ENCODE measurements at regions not wholly inside any gene's neighbourhood (a gene's known extent, or its start where the extent isn't known, plus 50 kb on each side); places are given as distances from the start of the nearest gene placed in this dataset.
"Not testable (repeated sequence)": the region's sequence is repeated elsewhere in the genome, so short reads cannot be mapped to it uniquely, and the experiment has no call there.

DNA sequence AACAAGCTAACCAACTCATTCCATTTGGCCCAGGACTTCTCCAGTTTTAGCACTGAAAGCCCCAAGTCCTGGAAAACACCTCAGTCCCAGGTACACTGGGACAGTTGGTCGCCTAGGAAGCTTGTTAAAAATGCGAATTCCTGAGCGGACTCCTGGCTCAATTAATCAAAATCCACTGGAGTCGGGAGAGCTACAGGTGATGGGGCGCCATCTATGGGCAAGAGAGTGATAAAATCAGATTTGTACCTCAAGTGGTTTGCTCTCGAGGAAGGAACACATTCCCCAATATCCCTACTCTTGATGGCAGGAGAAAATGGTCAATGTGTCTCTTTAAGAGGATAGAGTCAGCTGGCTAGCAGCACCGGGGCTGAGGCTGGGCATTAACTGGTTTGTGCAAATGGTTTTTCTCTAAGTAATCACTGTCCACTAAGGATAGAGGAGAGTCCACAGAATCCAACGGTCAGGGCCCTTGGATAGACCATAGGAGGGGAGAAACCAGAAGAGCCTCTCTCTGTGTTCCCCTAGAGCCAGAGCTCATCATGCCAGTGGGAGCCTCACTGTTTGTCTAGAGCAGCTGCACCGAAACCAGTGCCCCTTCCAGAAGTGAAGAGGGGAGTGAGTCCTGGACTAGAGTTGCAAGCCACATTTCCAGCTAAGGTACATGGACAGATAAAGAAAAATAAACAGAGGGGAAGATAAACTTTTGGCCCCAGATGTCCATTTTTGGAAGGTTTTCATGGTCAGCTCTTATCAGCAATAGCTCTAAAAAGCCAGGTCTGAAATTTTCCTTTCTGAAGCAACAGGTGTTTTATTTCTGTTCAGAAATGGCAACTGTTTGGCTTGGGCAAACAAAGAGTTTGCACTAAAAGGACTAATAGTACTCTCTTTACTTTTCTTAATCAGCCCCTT is 148.5 kb downstream of the TENT5C start:
- peak; percentile 28 for DNase-seq

DNA sequence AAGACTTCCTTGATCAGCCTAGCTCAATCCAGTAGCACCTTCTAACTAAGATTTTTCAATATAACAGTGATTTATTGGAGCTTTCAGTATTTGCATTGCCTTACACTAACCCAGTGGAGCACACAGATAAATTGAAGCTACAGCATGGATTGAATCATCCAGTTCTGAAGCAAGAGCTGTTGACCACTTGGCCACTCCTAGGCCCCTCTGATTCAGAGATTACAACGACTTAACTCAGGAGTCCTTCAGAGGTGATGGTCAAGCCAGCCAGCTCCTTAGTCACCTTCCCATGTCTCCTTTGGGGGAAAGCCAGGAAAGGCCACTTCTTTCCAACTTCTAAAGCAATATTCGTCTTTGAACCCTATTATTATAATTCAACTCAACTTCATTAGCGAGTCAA is 151.8 kb downstream of the TENT5C start:
- DNase-seq = no peak

DNA sequence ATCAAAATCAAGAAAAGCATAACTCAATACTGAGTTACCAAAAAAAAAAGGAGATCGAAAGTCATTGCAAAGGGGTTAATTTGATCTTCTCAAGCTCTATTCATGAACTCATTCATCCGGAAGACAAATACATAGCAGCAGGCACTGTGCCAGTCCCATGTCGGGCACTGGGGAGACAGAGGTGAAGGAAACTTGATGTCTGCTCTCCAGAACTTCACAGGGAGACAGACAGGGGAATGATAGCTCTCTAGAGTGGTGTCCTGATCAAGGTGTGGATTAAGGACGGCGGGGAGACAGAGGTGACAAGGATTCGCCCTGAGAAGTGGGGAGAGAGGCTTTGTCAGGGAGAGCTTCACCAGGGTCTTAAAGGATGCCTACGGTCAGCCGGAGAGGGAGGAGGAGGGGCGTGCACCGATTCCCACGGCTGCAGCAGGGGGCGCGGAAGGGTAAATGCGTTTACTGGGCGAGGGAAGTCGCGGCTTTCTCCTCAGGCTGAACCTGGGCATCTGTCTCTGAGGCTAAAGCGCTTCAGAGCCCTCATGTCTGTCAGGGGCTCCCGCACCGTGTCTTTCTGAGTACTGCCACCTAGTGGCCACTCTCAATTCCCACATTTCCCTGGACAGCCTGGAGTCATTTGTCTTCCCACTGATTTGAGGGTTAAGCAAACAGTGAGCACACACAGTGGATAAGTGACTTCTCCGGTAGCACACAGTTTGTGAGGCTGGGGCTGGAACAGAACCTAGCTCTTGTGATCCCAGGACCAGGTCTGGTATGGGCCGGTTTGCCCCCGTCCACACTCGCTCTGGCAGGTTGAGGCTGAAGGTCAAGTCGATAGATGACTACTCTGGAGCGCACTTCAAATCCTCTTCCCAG is 152.8 kb downstream of the TENT5C start:
- DNase-seq = peak; percentile 61

DNA sequence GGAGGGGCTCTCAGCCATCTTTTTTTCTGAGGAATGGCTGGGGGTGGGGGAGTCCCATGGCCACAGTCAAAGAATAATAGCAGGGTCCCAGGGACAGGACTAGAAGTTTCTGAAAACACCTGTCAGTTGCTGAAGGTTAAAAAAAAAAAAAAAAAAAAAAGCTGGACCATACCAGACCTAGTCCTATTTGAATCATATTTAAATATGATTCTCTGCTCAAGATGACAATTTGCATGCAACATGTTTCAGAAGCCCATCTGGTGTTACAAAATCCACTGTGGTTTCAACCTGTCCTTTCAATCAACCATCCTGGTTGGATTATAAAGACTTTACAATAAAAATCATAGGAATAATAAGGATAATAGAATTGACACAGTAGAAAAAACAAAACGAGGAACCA is 153.7 kb downstream of the TENT5C start:
- DNase-seq = no peak

DNA sequence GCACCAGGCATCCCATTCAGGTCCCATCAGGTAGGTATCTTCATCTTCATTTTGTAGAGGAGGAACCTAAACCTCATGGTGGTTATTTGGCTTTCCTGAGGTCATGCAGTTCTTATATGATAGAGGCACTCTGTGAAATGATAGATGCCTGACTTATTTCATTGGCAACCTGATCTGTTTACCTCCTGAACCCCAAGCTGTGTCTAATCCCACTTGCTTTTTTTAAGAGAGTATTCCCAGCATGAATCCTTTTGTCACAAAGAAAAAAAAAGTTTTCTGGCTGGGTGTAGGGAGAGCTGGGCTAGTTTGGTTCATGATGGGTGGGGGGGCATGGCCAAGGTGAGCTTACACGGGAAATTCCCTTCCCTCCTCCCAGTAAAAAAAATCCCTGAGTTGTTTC is 154.2 kb downstream of the TENT5C start:
- DNase-seq = no peak

DNA sequence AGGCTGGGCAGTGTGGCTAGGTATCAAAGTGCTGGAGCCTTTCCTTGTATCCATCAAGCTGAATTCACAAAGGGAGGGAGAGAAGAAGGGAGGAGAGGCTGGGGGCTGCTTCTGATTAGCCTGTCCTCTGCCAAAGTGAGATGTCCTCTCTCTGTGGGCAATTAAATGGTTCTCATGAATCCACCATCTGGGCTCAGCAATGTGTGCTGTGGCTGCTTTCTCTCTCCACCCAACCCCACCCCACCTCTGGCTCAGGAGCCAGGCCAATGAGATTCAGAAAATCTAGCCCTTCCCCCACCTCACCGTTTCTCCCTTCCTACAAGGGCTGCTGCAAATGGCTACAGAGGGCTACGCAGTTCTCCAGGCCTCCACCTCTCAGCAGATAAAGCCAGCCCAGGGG is 154.6 kb downstream of the TENT5C start:
- DNase-seq = no peak

DNA sequence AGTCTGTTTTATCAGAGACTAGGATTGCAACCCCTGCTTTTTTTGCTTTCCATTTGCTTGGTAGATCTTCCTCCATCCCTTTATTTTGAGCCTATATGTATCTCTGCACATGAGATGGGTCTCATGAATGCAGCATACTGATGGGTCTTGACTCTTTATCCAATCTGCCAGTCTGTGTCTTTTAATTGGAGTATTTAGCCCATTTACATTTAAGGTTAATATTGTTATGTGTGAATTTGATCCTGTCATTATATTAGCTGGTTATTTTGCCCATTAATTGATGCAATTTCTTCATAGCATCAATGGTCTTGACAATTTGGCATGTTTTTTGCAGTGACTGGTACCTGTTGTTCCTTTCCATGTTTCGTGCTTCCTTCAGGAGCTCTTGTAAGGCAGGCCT is 161.7 kb downstream of the GDAP2 start:
- not testable (repeated sequence) for DNase-seq

DNA sequence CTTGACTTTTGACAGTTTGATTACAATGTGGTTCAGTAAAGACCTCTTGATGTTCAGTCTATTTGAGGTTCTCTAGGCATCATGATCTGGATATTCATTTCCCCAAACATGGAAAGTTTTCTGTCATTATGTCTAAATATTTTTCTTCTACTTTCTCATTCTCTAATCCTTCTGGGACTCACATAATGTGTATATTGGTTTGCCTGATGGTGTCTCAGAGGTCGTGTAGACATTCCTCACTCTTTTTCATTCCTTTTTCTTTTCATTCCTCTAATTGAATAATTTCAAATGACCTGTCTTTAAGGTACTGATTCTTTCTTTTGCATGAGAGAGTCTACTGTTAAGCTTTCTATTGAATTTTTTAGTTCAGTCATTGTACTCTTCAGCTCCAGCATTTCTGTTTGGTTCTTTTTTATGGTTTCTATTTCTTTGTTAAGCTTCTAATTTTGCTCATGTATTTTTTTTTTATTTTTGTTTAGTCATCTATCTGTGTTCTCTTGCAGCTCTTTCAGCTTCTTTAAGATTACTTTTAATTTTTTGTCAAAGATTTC is 158.4 kb downstream of the GDAP2 start:
- no peak for DNase-seq

DNA sequence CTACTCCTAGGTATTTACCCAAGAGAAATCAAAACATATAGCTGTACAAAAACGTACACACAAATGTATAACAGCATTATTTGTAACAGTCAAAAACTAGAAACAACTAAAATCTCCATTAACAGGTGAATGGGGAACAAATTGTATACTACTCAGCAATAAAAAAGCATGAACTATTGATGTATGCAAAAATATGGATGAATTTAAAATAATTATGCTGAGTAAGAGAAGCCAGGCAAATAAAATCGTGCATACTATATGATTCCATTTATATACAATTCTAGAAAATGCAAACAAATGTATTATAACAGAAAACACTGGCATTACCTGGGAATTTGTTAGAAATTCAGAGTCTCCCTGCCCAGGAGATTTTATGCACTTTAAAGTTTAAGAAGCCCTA is 150.1 kb downstream of the GDAP2 start:
- DNase-seq = no peak

DNA sequence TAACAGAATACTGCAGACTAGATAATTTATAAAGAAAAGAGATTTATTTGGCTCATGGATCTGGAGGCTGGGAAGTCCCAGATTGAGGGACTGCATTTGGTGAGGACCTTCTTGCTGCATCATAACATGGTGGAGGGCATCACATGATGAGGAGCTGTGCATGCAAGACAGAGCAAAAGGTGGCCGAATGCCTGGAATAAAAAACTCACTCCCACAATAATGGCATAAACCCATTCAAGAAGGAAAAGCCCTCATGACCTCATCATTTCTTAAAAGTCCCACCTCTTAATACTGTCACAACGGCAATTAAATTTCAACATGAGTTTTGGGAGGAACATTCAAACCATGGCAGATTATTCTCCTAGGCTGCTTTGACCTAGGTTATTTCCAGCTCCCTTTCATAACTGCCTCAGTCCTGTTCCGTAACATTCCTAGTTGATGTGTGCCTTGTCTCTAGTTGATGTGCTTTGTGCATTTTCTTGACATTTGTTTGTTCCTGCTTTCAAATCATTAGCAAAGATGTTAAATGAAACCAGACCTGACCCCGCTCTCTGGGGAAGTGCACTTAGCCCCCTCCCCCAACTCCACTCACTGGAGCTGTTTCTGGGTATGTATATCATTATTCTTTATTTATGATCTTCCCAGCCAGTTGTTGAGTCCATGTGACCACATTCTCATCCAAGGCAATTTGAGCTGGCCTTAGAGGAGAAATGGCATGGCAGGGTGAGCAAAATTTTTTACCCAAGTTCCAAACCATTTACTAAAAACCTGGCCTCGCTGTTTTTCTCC is 148.5 kb downstream of the GDAP2 start:
- DNase-seq = no peak

DNA sequence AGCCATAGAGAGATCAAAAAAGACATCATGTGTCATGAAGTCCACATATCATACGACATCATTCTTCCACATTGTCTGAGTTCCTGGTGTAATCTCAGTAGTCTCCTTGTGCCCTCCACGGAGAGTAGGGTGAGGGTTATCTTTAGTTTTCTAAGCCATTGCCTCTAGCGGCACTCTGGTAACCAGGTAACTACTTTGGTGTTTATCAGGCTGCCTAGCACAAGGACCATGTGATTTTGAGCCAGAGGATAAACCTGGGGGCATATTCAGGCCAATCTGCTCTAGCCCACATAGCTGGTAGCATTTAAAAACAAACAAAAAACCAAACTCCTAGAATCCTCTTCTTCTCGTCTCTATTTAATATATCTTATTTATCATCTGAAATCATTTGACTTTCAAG is 147.4 kb downstream of the GDAP2 start:
- DNase-seq = no peak

DNA sequence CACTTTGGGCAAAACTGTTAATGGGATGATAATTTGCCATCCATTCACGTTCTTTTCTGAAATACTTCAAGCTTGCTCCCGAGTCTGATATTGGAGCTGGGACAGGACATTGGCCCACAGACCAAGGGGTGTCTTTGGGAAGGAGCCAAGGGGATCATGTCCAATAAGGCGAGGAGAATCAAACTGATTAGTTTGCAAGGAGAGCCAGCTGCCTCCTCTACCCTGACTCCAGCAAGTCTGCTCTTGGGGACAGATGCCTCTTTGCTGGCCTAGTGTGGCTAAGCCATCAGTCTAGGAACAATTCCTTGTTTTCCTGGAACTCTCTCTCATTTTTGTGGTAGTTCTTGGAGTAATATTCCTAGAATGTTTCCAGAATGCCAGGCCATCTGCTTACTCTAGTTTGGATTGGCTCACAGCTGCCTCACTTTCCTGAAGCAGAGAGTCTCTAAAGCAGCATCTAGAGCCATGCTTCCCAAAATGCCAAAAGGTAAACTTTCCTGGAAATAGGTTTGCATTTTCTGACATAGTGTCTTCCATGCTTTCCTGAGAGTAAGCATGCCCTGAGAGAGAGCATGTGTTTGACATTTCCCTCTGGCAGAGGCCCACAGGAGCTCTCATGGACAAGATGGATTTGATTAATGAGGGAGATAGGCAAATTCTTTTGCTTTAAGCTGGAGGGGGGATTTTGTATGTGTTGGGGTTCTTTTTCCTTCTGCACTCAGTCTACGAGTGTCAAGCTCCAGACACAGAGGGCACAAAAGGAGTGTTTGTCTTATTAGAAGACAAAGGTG is 145.6 kb downstream of the GDAP2 start:
- no peak for DNase-seq

DNA sequence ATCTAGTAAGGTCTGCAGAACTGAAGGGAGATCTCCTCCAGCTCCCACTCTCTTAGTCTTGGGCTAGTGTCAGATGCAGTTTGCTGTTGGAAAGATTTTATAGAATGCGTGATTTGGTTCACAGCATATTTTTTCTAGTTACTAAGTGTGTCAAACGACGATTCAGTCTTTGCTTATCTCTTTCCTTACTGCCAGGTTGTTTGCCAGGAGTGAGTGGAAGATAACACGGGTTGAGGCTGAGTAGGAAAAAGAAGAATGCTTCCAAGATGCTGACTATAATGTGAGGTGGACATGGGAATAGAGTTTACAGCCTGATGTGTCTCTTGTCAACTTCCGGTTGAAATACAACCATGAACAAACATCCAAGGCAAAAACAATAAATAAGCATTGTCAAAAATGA is 141.4 kb downstream of the GDAP2 start:
- DNase-seq = no peak

DNA sequence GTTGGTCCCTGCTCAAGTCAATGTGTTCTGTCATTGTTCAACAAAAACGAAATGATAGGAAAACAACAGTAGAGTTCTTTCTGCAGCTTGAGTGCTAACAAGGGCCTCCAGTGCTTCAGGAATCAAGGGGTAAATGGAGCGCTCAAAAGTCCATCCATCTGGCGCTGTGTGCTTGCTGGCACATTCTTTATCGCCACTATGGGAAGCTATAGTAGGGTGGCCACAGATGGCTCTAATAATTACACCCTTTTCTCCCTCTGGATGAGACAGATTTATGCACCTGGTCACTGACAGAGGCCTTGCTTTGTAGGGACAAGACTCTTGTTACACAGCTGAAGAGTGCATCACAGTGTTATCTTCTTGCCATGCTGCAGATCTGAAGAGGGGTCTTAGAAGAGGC is 136.0 kb downstream of the GDAP2 start:
- no peak for DNase-seq

DNA sequence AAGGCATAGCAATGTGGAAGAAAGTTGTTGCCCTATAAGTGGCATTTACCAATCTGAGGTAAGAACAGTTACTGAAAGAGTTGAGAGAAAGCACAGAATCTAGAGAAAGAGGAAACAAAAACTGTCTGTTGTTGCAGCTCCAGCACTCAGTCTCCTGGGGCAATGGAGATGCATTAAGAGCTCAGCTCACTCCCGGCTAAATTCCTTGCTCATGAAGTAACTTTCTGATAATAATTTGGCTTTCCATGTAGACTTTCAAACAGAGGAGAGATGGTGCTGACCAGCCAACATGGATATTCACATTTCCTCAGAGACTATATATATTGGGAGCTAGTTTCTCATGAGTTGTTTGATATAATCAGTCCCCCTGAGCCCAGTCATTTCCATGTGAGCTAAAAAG is 135.3 kb downstream of the GDAP2 start:
- no peak for DNase-seq

DNA sequence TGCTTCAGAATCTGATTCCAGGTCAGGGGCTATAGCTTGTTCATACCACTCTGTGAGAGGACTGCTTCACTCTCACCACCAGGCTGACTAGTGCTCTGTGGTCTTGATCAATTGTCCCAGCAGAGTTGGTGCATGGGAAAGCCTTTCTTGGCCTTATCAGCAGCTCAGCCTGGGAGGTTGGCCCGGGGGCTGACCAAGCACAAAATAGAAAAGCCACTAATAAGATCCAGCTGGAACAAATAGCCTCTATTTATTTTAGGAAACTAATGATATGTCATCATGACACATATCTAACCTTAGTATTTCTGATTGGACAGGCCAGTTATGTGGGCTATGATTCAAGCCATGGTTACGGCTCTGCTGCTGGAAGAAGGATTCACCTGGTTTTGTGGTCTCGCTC is 134.2 kb downstream of the GDAP2 start:
- DNase-seq = no peak

DNA sequence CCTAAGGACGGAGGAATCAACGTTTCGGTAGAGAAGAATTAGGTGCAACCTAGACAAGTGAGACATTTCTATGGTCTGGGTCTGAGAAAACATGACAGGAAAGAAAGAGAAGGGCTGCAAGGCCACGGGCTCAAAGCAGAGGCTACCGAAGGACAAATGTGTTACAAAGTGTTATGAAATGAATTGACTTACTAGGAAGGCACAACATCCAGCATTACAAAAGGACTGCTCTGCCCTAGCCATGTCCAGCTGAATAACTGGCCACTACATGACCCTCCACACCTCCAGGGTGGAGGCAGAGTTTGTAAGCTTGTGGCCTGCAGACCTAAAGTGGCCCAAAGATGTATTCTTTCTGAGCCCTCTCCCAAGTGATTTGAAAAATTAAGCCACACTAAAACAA is 133.6 kb downstream of the GDAP2 start:
- DNase-seq = no peak

DNA sequence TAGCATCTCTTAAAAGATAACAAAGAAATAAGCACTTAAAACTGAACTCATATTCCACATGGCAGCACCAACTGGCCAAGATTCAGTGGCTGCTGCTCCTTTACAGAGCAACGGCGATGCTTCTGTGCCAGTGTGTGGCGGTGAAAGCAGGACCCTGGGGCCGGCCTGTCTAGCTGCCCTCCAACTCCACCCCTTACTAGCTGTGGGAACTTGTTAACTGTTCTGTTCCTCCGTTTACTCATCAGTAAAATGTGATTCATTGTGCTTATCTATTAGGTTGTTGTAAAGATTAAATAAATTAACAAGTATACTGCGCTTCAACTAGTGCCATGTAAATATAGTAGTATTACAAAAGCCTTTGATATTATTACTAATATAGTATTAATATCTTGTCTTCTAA is 133.2 kb downstream of the GDAP2 start:
- no peak for DNase-seq

DNA sequence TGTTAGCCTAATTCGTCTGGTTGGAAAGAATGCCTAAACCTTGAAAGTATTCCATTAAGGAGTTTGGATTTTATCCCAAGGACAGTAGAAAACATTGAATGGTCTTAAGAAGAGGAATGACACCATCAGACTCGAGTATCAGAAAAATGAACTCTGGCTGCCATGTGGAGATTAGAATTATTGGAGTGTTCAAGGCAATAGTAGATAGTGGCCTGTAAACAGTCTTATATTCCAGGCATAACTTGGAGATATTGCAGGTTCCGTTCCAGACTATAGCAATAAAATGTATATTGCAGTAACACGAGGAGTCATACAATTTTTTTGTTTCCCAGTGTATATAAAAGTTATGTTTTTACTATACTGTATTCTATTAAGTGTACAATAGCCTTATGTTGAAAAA is 130.9 kb downstream of the GDAP2 start:
- no peak for DNase-seq

DNA sequence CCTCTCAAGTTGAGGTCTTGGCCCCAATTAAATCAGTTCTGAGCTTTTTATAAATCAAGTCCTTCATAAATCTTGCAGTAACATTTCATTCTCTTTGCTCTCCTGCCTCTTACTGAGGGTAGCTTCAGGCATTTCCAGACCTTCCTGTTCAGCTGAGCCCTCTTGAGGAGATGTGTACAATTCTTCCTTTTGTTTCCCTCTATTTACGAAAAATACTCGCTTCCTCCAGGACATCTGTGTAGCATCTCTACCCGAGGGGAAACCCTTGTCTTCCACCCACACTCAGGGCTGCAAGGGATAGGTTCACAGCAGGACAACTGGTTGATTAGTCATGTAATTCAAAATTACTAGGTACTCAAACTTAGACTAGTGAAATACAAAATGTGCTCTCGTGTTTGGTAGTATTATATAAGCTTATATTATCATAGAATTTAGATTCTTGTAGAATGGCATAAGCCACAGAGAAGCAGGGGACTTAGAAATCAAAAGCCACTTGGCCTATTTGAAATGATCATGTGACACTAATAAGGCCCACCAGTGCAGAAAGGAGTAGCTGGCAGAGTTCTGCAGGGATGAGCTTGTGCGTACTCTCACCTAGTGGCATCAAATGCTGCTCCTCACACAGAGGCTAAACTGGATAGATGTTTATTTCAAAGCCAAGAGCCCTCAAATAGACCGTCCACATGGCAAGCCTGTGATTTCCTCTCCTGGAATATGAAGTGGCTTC is 126.7 kb downstream of the GDAP2 start:
- DNase-seq = no peak

DNA sequence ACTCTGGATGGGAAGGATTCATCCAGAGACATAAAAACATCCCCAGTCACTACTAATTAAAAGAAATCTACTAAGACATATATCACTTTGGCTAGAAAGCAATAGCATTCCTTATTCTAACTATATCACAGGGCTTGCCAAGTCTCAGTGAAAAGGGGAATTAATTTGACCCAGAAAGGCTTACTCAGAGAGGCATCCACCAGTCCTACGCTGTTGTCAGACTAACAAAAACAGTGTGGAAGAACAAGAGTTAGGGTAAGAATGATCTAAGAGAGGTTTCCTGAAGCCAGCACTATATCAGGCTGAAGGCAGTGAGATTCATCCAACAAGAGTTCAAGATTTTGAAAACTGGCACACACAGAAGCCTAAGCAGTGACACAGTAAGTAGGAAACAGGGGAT is 126.1 kb downstream of the GDAP2 start:
- no peak for DNase-seq
